Adrenal gland (tissue), 5 donors: ENCODE measurements at regions not wholly inside any gene's neighbourhood (a gene's known extent, or its start where the extent isn't known, plus 50 kb on each side); places are given as distances from the start of the nearest gene placed in this dataset.

Experiments used
- POLR2A ChIP-seq, 2 donors: fragments of 450-650 bp; IDR thresholded peaks; one replicate each; pipeline ENCODE4 v1.6.1; 2017; ENCODE audit warnings: antibody characterized with exemption in 2 of 2, mild to moderate bottlenecking in 2 of 2, moderate library complexity in 1 of 2
- TF ChIP-seq, protein P1 (sequence below), 6 experiments: fragments of 450-650 bp in 4 of 6; fragments of 200-600 bp in 2 of 6; sonication (generic) in 1 of 6; IDR thresholded peaks; 1 replicate in 5 of 6; 2 replicates in 1 of 6; pipeline versions ENCODE4 v1.5.1 to v1.8.0; 2016 to 2021; ENCODE audit warnings: antibody characterized with exemption in 6 of 6, mild to moderate bottlenecking in 2 of 6, moderate library complexity in 1 of 6
- donor health status: DM: no; HTN: no; CAD: no.

DNA sequence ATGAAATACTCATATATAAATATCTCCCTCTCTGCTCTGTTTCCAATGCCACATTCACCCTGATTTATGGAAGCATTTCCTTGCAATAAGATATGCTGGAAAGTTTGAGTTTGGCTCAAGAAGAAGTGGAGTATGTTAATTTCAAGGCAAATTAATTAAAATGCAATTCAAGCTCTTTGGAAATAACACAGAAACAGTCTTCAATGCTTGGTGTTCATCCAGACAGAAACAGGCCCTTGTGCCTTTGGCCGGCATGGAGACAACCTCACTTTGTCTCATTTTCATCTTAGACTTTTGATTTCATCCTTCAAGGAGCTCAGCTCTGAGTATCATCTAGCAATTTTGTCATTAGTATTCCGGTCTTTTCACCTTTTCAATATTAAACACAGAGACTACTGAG lies 210.0 kb downstream of the C16orf95 start:
- TF ChIP-seq, protein P1, sequence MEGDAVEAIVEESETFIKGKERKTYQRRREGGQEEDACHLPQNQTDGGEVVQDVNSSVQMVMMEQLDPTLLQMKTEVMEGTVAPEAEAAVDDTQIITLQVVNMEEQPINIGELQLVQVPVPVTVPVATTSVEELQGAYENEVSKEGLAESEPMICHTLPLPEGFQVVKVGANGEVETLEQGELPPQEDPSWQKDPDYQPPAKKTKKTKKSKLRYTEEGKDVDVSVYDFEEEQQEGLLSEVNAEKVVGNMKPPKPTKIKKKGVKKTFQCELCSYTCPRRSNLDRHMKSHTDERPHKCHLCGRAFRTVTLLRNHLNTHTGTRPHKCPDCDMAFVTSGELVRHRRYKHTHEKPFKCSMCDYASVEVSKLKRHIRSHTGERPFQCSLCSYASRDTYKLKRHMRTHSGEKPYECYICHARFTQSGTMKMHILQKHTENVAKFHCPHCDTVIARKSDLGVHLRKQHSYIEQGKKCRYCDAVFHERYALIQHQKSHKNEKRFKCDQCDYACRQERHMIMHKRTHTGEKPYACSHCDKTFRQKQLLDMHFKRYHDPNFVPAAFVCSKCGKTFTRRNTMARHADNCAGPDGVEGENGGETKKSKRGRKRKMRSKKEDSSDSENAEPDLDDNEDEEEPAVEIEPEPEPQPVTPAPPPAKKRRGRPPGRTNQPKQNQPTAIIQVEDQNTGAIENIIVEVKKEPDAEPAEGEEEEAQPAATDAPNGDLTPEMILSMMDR (IDR thresholded peaks at IDR 0.05): no peak
- TF ChIP-seq POLR2A (IDR thresholded peaks at IDR 0.05): no peak
